GM19455 (cell line): ENCODE measurements at regions not wholly inside any gene's neighbourhood (a gene's known extent, or its start where the extent isn't known, plus 50 kb on each side); places are given as distances from the start of the nearest gene placed in this dataset.

Source experiments
- ATAC-seq: cut with Tn5 transposase; IDR thresholded peaks from one replicate; pipeline ENCODE4 v1.9.1; 2021; ENCODE audit not compliant: unreplicated experiment

DNA sequence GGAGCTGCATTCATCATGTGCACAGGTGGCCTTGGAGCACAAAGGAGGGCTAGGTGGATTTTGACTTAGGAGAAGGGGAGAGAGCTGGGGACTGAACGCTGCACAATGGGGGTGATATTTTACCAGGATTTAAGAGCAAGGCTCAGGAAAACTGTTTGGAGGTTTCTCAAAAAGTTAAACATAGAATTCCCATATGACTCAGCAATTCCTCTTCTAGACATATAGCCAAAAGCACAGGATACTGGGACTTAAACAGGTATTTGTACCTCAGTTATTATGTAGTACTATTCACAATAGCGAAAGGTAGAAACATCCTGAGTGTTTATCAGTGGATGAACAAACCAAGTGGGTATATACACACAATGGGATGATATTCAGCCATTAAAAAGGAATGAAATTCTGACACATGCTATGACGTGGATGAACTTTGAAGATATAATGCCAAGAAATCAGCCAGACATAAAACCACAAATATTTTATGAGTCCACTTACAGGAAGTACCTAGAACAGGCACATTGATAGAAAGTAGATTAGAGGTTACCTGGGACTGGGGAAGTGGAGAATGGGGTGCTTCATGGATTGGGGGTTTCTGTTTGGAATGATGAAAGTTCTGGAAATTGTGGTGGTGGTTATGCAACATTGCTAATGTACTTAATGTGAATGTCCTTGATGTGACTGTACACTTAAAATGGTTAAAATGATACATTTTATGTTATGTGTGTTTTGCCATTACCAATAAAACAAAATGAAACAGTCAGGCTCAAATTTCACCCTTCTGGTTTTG is 216.9 kb downstream of the HAUS1 start:
- no peak for ATAC-seq

DNA sequence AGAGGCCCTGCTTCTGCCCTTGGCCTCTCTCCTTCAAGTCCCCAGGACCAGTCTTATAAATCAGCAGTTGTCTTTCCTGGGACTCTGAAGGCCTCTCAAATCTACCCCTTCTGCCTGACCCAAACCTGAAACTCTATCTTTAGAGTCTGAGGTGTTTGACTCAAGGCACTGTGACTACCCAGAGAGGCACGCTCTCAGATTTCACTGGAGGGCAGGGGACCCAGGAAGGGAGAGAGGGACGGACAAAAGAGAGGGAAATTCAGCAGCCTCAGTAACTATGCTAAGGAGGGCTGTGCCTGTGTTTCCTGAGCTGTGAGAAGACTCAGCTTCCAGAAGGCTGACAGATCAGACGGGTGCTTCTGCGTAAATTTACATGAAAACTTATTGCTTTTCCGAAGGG is 217.8 kb downstream of the HAUS1 start:
- ATAC-seq: no peak

- ATAC-seq: no peak
Measured at GRCh38 chr18:46322411-46322891, 218.3 kb downstream of the HAUS1 start.

GRCh38 chr18:46322941-46323340 is 218.8 kb downstream of the HAUS1 start:
- ATAC-seq: no peak

- ATAC-seq: no peak
Measured at GRCh38 chr18:46324087-46324955, 220.1 kb downstream of the HAUS1 start.

- no peak for ATAC-seq
Measured at GRCh38 chr18:46325895-46326294, 221.7 kb downstream of the HAUS1 start.

- ATAC-seq: no peak
Measured at GRCh38 chr18:46329736-46330246, 225.6 kb downstream of the HAUS1 start.

GRCh38 chr18:46331316-46331715 is 227.1 kb downstream of the HAUS1 start:
- no peak for ATAC-seq

- no peak for ATAC-seq
Measured at GRCh38 chr18:46332286-46332801, 228.2 kb downstream of the HAUS1 start.

GRCh38 chr18:46332921-46333341 is 228.7 kb downstream of the HAUS1 start:
- ATAC-seq: no peak

DNA sequence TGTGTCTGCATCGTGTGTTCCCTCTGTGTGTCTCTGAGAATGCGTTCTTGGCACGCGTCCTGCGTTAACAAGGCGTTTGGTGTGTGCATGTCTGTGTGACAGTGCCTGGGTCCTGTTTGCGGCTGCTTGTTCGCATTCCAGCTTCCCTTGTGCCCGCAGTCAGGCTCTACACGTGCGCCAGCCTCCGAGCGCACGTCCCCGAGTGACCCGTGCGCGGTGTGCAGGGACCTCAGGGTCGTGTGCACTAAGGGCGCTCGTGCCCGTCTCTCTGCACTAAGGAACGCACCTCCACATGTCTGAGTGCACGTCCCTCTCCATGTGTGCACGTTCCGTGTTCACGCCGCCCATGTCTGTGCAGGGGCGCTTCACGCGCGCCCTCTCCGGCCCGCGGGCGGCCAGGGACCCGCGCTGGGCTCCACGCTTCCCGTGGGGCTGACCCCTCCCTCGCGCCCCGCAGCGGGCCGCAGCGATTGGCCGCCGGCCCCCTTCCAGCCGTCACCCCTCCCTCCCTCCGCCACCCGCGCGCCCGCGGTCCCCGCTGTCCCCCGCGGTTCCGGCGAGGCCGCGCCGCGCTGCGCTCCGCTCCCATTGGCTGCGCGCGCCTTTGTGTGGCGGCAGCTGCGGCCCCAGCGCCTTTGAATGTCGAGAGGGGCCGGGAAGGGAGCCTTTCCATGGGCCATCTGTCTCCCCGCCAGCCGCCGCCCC is 229.4 kb downstream of the HAUS1 start:
- no peak for ATAC-seq

- no peak for ATAC-seq
Measured at GRCh38 chr18:46334868-46335281, 230.7 kb downstream of the HAUS1 start.

- ATAC-seq: no peak
Measured at GRCh38 chr18:46335534-46336101, 231.4 kb downstream of the HAUS1 start.

- no peak for ATAC-seq
Measured at GRCh38 chr18:46336278-46337111, 232.3 kb downstream of the HAUS1 start.

GRCh38 chr18:46337271-46337670 is 233.1 kb downstream of the HAUS1 start:
- no peak for ATAC-seq

DNA sequence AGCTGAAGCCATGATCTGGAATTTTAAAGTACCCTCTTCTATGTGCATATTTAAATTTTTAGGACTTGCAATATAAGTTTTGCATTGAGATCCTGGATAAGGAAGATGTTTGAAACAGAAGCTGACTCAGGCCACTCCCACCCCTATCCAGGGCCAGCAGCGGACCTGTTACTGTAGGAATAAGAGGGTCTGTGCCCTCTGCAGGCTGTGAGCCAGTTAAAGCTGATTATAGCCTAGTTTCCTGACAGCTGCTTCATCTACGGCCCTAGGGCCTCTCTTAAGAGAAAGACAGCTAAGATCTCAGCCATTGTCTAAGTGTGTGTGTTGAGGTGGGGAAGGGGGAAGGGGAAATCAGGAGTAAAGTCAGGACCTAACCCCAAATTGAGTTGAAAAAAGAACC is 234.0 kb downstream of the HAUS1 start:
- ATAC-seq: no peak

DNA sequence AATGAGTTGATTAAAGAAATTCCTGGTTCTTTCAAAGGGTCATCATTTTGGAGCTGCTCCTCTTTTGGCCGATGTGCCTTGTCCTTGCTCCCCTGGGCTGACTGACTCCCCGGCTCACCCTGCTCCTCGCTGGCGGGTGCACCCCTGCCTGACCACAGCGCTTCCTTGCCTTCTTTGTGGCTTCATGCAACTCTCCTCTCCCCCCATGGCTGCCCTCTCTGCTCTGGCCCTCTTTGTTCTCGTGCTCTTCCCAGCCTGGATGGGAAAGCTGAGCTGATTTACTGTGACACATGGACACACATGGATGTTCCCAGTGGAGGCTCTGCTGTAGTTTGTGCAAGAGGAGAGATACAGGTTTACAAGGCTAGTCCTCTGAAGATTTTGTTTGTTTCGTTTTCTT is 234.6 kb downstream of the HAUS1 start:
- no peak for ATAC-seq

DNA sequence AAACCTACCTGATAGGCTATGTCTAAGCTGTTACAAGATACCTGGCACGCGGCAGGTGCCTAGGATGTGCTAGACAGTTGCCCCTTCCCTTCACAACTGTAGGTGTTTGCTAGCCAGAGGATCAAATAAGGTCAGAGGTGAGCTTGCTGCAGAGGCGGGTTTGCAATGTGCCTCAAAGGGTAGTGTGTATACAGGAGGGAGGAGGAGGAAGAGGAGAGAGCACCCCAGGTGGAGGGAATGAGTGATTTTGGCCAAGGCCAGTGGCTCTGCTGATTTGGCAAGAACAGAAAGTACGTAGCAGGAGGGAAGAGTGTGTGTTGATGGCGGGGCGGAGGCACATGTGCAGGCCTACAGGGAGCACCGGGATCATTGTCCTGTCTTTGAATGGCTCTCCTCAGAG is 236.5 kb downstream of the HAUS1 start:
- no peak for ATAC-seq

DNA sequence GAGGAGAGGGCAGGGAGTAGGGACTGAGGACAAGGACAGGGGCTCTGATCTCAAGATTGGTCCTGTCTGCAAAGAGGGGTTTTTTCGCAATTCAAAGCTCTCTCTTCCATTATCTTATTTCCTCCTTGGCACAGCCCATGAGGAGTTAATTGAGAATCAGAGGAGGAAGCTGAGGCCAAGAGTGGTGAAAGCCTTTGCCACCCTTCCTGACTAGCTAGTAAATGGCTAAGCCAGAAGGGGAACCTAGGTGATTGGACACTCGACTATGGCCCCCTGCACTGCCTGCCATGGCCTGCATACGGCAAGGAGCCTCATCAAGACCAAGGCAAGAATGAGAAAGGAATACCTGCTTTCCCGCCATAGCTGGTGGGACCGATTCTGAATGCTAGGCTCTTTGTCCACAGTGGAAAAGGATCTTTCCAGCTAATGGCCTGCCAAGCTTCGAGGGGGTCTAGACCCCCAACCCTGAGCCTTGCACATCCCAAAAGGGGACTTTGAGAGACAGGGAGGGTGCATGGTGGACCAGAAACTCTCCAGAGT is 237.9 kb downstream of the HAUS1 start:
- no peak for ATAC-seq
